ENCODE measurements at regions not wholly inside any gene's neighbourhood (a gene's known extent, or its start where the extent isn't known, plus 50 kb on each side); places are given as distances from the start of the nearest gene placed in this dataset.
"Not testable (repeated sequence)": the region's sequence is repeated elsewhere in the genome, so short reads cannot be mapped to it uniquely, and the experiment has no call there.

GRCh38 chr15:85204481-85204880 is 175.9 kb upstream of the AKAP13 start:
- TF ChIP-seq POLR2AphosphoS5, EP300, CTCF (IDR thresholded peaks at IDR 0.05): not testable (repeated sequence)

Data from stomach (tissue), 4 donors.